Stimulated activated CD4-positive, alpha-beta T cell treated with anti-CD3 and anti-CD28 coated beads, Interleukin-4, amount 100 ng/mL, for 48 hours (primary cell): ENCODE measurements at regions not wholly inside any gene's neighbourhood (a gene's known extent, or its start where the extent isn't known, plus 50 kb on each side); places are given as distances from the start of the nearest gene placed in this dataset.
A peak's percentile ranks its signal among the peaks of the same experiment; 100 is the strongest.

Experiments
- DNase-seq, 2 donors: peaks; one replicate each; pipeline ENCODE4 v3.0.0-alpha.2; 2020; ENCODE audit warnings: low read depth in 2 of 2

DNA sequence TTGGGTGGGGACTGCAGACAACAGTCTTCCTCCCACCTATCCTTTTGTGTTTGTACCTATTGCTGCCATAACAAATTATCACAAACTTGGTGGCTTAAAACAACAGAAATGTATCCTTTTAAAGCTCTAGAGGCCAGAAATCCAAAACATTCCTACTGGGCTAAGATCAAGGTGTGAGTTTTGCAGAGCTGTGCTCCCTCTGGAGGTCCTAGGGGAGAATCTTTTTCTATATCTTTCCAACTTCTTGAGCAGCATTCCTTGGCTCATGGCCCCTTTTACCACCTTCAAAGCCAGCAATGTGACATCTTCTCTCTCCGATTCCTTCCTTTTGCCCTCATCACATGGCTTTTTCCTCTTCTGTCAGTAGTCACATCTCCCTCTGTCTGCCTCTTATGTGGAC is 190.6 kb downstream of the TTC8 start:
- no peak for DNase-seq

DNA sequence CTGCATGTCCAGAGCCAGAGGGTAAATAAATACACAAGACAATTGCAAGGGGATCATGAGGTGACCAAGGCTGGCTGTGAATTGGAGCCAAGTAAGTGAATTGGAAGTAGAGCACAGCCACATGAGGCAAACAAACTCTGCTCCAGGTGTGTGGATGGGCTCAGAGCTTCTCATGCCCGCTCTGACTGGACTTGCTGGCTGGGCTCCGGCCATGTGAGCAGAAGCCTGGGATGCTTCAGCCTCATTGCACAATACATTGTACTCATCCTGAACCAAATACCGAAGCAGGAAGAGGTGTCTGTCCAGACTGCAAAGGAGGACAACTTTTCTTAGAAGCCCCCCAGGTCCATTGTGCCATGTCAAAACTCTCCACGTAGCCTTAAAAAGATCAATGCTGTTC is 193.0 kb downstream of the TTC8 start:
- no peak for DNase-seq

DNA sequence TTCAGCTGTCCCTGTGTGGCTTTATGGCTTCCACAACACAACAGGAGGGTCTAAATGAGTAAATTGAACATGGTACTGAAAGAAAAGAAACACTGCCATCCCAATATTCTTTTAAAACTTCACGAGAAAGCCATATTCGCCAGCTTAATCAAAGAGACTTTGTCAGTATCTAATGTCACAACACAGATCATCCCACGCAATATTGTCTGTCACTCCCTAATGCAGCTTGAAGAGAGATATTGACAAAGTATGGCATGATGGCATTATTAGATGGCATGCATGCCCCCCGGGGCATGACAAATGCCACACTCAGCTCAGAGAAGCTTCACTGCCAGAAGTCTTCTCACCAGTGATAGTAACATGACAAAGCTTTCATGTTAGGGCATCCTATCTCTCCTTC is 197.8 kb downstream of the TTC8 start:
- no peak for DNase-seq

DNA sequence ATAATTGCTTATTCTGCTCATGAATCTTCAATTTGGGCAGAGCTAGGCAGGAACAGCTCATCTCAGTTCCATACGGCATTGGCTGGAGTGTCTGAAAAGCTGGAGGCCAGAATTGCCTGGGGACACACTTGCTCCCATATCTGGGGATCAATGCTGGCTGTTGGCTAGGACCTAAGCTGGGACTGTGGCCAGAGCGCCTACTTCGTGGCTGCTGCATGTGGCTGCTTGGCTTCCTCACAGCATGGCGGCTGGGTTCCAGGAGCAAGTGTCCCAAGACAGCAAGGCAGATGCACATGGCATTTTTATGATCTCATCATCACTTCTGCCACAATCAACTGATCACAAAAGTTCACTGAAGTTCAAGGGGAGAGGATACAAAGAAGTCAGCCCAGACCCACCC is 200.2 kb downstream of the TTC8 start:
- no peak for DNase-seq

DNA sequence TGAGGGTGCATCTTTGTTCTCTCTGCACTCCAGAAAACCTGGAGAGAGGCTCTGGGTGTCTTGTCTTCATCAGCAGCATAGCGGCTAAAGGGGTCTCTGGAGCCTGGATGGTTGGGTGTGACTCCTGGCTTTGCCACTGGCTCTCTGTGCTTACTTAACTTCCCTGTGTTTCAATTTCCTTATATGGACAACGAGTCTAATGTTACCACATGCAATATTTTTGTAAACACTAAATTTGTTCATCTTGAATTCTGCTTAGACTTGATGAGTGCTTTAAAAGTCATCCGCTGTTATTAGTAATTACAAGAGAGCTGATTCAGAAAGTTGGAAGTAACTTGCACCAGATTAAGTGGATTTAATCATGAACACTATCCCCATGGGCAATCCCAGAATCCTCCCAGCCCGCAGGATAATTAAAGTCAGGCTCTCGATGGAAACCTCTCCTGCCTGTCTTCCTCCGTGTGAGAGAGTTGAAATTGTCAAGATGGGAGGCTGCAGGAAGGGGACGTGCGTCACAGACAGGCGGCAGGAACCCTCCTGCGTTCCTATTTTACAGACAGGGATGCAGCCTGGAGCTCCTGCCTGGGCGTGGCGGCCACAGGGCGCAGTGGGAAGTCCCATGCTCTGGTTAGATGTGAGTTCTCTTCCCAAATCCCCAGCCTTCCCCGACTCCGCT is 201.2 kb downstream of the TTC8 start:
- no peak for DNase-seq

DNA sequence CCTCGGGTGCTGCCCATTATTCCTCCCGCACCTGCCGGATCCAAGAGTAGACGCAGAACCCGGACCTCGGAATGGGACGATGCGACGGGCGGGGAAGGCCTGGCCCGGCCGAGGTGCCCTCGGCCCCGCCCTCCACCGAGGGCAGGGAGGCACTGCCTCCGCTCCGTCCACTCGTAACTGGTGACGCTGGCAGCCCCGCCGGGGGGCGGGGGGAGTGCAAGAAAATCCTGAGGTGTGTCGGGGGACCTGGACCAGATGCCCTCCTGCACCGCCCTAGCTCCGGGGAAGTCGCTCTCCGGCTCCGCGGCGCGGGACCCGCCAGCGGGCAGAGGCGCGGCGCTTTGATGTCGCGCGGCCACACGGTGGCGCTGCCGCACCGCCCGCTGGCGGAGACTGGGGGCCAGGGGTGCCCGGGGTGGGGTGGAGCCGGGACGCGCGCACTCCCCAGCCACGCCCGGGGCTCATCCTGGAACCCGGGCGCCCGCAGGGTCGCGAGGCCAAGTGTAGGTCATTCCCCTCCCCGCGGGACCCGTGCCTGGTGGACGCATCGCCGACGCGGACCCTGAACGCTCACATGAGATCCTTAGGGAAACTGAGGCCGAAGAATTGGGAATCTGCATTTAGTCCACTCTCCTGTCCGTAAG is 202.8 kb downstream of the TTC8 start:
- DNase-seq = peak; percentile 51 to 58

DNA sequence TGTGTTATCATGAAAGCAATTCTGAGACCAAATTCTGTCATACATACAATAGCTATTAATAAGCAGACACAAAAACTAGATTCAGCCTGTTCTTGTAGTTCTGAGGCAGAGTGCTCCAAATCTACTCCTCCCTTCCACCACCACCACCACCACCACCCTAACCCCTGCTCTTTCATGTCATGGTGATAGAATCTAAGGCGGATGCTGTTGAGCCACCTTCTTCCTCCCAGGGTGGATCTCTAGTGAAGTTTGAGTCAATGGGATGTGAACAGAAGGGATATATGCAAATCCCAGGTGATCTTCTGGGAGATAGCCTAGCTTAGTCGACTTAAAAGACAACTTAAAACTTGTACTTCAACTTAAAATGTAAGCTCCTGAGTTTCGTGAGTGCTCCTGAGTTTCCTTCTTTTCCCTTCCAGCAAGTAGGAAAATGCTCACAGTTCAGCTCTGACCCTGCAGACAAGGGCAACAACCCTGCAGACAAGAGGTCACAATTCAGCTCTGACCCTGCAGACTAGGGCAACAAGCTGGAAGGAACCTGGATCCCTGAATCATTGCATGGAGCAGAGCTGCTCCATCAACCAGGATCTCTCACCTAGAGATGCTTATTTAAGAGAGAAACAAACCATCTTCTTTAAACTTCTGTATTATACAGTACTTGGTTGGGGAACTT is 204.1 kb downstream of the TTC8 start:
- no peak for DNase-seq

DNA sequence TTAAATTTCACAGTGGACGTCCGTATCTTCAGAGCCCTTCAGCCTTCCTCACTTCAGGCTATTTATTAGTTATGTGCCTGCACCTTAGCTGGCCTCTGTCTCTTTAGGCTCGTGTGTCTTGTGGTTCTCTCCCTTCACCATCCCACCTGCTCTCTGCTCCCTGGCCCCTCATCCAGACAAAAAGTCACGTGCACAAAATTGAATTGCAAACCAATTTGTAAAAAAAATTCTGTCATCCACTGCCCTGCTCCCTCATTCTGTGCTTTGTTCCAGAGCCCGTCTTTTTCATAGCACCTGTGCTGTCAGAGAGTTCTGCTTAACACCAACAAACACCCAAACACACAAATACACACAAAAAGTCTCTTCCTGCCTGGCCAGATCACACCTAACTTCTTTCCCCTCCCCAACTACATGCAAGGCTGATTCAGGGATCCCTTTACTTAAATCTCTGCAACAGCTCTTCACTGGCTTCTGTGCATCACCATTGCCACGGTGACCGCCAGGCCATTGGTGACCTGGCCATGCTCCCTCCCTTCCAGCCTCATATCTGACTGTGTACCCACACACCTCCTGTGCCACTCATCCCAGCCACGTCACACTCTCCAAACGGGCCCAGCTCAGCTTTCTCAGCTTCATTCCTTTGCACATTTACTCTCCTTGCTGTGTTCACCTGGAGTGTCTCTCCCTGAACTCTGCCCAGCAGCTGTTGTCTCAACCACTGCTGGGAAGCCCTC is 205.7 kb downstream of the TTC8 start:
- DNase-seq = no peak

DNA sequence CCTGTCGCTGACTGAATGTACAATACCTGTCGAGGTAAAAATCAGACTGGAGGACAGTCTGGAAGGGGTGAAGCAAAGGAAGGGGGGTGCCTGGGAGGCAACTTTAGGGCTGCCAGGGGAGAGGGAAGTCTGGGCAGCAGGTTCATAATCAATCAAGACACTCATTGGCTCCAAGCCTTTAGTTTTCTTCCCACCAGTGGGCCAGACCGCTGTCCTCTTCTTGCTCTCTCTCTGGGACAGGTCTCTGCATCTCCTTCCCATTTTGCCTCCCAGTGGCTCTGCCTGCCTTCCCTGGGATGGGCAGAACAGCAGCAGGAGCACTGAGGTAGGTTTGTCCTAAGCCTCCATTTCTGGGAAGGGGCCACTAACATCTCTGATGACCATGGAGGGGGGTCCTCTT is 206.5 kb downstream of the TTC8 start:
- no peak for DNase-seq

DNA sequence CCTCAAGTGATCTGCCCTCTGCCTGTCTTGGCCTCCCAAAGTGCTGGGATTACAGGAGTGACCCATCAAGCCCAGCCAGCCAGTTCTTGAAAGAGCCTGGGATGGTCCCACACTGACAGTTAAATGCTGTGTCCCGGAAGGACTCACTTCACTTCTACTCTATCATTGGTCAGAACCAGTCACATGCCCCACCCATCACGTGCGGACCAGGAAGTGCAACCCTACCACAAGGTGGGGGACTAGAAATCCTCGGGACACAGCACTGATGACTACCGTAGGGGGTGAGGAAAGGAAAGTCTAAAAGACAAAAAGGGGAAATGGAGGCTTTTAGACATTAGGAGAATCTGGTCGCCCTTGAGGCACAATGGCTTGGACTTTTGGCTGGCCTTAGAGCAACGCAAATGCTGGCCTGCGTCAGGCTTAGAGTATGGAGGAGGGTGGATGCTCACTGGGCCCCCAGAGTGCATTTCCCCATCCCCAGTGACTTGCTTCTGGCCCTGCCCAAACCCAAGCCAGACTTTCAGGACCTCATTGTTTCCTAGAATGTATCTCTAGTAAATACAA is 207.7 kb downstream of the TTC8 start:
- DNase-seq = no peak

DNA sequence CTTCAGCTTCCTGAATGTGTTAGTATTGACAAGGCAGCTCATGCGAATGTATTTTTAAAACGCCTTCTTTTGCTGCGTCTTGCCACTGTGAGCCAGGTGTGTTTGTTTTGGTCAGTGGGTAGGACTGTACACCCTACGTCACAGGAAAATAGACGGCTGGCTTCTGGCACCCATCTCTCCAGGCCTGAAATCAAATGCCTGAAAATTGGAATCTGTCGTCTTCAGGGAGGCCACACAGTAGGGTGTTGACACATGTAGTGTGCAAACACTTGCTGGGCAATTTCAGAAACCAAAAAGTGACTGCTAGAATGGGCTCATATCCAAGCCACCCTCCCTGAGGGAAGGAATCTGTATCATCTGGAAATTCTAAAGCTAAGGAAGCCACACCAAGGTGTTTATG is 209.3 kb downstream of the TTC8 start:
- no peak for DNase-seq

DNA sequence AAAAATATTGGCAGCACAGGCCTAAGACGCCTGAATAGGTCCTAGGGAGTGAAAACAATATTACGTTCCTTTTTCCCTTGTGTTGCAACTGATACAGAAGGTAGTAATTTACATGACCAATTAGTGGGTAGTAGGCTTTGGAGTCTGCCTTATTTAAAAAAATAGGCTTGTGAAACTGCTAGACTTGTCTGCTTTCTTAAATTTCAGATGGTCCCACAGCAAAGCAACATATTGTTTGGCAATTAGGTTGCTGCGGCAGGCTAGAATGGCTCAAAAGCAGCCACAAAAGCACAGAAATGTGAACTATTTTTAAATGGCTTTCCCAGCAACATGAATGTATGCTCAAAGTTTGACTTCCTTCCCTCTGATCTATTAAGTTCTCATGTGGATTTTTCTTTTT is 211.9 kb downstream of the TTC8 start:
- no peak for DNase-seq

DNA sequence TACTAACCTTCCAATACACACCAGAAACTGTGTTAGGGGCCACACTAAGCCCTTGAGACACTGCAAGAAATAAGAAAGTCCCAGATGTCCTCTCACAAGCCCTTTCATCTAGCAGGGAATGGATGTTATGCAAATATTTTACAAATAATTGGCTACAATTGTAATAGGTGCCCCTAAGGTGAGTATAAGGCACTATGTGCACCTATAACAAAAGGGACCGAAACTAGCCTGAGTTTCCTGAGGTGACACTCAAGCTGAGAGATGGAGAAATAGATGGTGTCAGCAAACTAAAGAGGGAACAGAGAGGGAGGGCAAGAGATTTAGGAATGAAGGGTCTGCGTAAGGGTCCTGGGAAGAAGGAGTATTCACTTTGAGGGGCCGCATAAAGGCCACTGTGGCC is 212.6 kb downstream of the TTC8 start:
- no peak for DNase-seq

DNA sequence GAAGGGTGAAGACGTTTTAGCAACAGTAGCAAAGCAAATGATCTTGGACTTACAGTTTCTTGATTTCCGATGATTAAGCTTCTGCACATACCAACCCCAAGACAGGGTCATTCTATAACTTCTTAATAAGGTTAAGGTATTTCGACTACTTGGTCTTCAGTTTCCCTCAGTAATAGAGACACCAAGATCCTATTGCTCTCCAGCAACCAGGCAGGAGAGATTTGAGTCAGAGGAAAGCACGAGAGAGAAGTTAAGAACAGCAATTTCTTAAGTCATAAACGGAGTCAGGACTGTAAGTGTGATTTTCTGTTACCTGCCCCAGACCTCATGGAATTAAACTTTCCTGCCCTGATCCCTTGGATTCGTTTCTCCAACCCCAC is 215.6 kb downstream of the TTC8 start:
- DNase-seq = no peak

DNA sequence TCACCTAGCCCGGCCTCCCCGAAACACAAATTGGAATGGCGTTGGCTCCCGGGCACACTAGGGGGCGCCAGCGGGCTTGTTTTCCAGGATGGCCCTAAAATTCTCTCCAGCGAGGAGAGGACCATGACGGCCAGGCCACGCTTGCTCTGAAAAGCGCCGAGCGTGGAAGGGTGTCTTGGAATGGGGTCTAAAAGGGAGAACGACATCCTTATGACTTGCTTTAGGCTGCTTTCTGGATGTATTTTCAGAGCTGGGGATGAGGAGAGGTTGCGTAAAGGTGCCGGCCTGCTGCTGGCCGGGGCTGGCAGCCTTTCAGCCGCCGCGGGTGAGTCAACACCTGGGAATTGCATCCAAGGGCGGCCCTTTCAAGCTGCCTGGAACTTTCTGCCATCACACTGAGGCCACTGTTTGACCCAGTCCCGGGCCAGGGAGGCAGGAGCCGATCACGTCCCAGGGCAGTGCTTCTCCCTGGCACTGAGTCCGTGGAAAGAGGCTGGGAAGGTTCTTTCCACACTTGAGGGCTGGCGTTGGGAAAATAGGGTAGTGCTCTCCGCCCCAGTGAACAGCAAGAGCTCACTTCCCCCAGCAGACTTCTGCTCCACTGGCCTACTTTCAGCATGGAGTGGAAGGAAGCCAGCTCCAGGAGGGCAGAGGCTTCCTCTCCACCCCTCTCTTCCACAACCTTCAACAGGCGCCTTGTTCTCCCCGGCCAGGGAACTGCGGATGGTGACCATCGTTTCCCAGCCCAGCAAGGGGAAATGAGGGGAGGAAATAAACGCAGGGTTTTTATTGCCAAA is 216.2 kb downstream of the TTC8 start:
- DNase-seq = peak; percentile 74 to 86

DNA sequence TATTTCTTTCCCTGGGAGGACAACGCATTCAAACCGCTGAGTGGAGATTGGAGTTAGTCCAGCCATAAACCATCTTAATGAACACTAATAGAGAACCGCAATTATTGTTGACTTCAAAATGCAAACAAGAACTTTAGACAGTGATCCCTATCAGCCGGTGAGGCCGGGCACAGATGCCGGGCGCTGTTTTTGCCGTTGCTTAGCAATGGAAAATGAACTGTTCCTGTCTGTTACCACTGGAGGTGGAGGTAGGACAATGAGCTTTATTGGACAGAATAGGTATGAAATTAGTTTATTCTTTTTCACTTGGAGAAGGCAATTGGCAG is 216.8 kb downstream of the TTC8 start:
- no peak for DNase-seq

DNA sequence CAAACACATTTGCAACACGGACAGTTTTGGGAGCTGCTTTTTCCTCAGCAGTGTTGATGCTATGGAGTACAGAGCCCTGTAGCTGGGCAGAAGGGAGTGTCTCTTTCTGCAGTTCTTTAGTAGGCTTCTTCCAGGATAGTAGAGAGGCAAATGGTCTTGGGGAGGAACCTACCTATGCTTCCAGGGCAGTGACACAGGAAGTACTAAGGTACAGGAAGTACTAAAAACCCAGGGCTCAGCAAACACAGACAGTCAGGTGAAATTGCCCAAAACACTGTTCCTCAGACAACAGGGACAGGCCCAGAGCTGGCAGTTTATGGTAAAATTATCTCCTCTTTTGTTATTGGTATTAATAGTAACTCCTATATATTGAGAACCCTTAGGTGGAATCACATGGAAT is 217.6 kb downstream of the TTC8 start:
- no peak for DNase-seq

DNA sequence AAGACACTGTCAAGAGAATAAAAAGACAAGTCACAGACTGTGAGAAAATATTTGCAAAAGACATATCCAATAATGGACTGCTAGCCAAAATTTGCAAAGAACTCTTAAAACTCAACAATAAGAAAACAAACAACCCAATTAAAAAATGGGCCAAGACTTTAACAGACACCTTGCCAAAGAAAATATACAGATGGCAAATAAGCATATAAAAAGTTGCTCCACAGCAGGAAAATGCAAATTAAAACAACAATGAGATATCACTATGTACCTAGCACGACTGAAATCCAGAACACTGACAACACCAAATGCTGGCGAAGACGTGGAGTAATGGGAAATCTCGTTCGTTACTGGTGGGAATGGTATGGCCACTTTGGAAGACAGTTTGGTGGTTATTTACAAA is 228.9 kb downstream of the TTC8 start:
- DNase-seq = no peak

DNA sequence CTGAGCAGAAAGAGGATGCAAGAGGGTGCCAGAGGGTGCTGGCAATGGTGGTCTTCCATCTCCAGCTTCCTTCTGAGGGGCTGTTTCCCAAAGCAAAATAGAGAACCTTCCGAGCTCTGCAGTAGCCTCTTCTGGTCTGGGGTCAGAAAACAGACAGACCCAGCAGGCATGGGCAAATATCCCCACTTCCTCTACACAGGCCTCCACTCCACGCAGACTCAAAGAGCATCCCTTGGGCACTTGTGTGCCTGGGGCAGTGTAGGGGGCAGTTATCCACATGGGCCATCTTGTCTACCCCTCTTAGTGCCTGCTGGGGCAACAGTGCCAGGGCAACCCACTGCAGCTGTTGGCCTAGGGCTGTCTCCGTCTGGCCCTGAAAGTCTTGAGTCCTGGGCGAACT is 231.9 kb downstream of the TTC8 start:
- DNase-seq = no peak

DNA sequence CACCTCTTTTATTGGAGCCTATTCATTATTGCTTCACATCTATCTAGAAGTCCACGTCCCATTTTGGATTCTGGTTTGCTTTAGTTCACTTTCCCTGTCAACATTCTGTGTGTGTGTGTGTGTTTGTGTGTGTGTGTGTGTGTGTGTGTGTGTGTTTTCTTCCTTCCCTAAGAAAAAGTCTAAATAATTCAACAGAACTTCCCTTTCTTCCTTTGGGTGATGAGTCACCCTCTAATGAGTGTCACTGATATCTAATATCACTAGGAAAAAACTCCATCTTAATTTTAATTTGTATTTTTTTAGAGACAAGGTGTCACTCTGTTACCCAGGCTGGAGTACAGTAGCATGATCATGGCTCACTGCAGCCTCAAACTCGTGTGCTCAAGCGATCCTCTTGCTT is 234.2 kb downstream of the TTC8 start:
- no peak for DNase-seq

DNA sequence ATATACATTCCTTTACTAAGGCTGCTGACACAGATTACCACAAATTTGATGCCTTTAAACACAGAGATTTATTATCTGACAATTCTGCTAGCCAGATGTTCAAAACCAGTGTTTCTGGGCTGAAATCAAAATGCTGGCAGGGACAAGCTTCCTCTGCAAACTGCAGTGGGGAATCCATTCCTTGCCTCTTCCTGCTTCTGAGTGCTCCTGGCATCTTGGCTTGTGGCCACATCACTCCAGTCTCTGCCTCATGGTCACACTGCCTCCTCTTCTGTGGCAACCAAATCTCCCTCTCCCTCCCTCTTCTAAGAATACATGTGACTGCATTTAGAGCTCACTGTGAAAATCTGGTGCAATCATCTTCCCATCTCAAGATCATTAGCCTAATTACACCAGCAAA is 235.7 kb downstream of the TTC8 start:
- DNase-seq = no peak

DNA sequence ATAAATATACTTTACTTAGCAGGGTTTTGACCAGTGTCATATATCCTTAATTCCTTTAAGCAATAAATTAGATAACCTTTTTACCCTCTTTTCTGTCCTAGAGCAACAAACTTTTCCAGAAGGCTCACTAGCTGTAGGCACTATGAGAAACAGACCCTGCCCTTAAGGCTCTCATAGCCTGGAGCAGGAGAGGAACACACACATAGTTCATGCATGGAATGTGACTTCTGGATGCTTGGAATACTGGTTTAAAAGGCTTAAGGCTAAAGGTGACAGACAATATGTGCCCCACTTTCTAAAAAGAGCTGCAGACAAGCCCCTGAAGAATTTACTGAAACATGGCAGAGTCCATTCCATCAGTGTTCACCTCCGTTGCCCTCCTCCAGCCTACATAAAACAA is 237.2 kb downstream of the TTC8 start:
- no peak for DNase-seq
